ENCODE measurements at regions not wholly inside any gene's neighbourhood (a gene's known extent, or its start where the extent isn't known, plus 50 kb on each side); places are given as distances from the start of the nearest gene placed in this dataset.
"Not testable (repeated sequence)": the region's sequence is repeated elsewhere in the genome, so short reads cannot be mapped to it uniquely, and the experiment has no call there.

GRCh38 chr20:1840817-1841553, 54.2 kb upstream of the SIRPA start:
- POLR2A ChIA-PET, result no interaction called here
- Histone ChIP-seq H3K9ac (replicated peaks; ENCODE audit: extremely low read depth, insufficient read depth, low read length) (no peak overlapping the region), H3K27ac (ENCODE audit: insufficient read depth, low read depth, low read length) (no peak overlapping the region), H3K27me3 (ENCODE audit: control insufficient read depth in 2 of 2, insufficient read depth in 2 of 2, low read length in 2 of 2) (peaks cover 6 to 11% of the 10 kb centered on the region in 2 experiments), H2AFZ (ENCODE audit: low read depth, low read length) (no peak overlapping the region), H3K9me1 (replicated peaks; ENCODE audit: control insufficient read depth, extremely low read depth, insufficient read depth, low read length) (no peaks in the 10 kb centered on the region), H4K20me1 (replicated peaks; ENCODE audit: control insufficient read depth, extremely low read depth, insufficient read depth, low read length) (no peaks in the 10 kb centered on the region), H3K9me3 (replicated peaks; ENCODE audit: control insufficient read depth, insufficient read depth, low read length) (no peaks in the 10 kb centered on the region), H3K36me3 (ENCODE audit: control insufficient read depth in 2 of 2, extremely low read depth in 1 of 2, insufficient read depth in 2 of 2, low read length in 2 of 2) (no peaks in the 10 kb centered on the region), H3K4me2 (ENCODE audit: insufficient read depth, low read length) (no peak overlapping the region), H3K79me2 (ENCODE audit: control insufficient read depth, insufficient read depth, low read length) (no peaks in the 10 kb centered on the region), H3K4me3 (replicated peaks in 1 of 3; ENCODE audit: insufficient read depth in 1 of 3, low read depth in 1 of 3, low read length in 3 of 3) (no peak overlapping the region), H3K4me1 (ENCODE audit: control insufficient read depth, extremely low read depth, insufficient read depth, low read length) (no peaks in the 10 kb centered on the region)
- no peak for TF ChIP-seq GATA2 (IDR thresholded peaks at IDR 0.05; ENCODE audit: insufficient read depth, insufficient read length, low read depth, low read length)
- no peak for TF ChIP-seq MAX (IDR thresholded peaks at IDR 0.05; ENCODE audit: insufficient read depth, insufficient read length)
- TF ChIP-seq POLR2AphosphoS5 (IDR thresholded peaks at IDR 0.05; ENCODE audit: insufficient read depth, low read depth, low read length), result no peak
- FAIRE-seq (no peak), DNase-seq (ENCODE audit: low read depth, low spot score) (no peak)
- dilution Hi-C loops (cut with MboI; ENCODE audit: extremely low pct_ligation_motif_present, low sequenced_read_pairs), result no loop called here
- CTCF ChIA-PET, result interaction anchor here (1.6 to 1.7 kb wide), 3 partner anchors 11 to 39 kb away, joined by 4 to 6 read pairs (median 5); no protein-coding TSS in a partner anchor
- no TSS peak for BruUV-seq (replicated peaks)
- intact Hi-C loops (cut with micrococcal nuclease), result no loop called here

GRCh38 chr20:1839376-1840317, 55.6 kb upstream of the SIRPA start:
- dilution Hi-C loops (cut with MboI; ENCODE audit: extremely low pct_ligation_motif_present, low sequenced_read_pairs); POLR2A ChIA-PET; H3K27ac ChIP-seq (ENCODE audit: insufficient read depth, low read depth, low read length); H3K9me1 ChIP-seq (replicated peaks; ENCODE audit: control insufficient read depth, extremely low read depth, insufficient read depth, low read length); intact Hi-C loops (cut with micrococcal nuclease); H3K4me1 ChIP-seq (ENCODE audit: control insufficient read depth, extremely low read depth, insufficient read depth, low read length); DNase-seq (ENCODE audit: low read depth, low spot score); FAIRE-seq; BruUV-seq (replicated peaks); H3K9ac ChIP-seq (replicated peaks; ENCODE audit: extremely low read depth, insufficient read depth, low read length); H2AFZ ChIP-seq (ENCODE audit: low read depth, low read length); H3K9me3 ChIP-seq (replicated peaks; ENCODE audit: control insufficient read depth, insufficient read depth, low read length); H3K79me2 ChIP-seq (ENCODE audit: control insufficient read depth, insufficient read depth, low read length); H3K36me3 ChIP-seq (ENCODE audit: control insufficient read depth in 2 of 2, extremely low read depth in 1 of 2, insufficient read depth in 2 of 2, low read length in 2 of 2); H3K4me3 ChIP-seq (replicated peaks in 1 of 3; ENCODE audit: insufficient read depth in 1 of 3, low read depth in 1 of 3, low read length in 3 of 3); H4K20me1 ChIP-seq (replicated peaks; ENCODE audit: control insufficient read depth, extremely low read depth, insufficient read depth, low read length); H3K4me2 ChIP-seq (ENCODE audit: insufficient read depth, low read length): not testable (repeated sequence)
- CTCF ChIA-PET, result interaction anchor here (1.6 kb wide), 2 partner anchors 12 to 38 kb away, joined by 4 to 5 read pairs; no protein-coding TSS in a partner anchor
- H3K27me3 ChIP-seq (ENCODE audit: control insufficient read depth in 2 of 2, insufficient read depth in 2 of 2, low read length in 2 of 2), result peaks cover 2 to 19% of the 10 kb centered on the region in 2 experiments

Data from endothelial cell of umbilical vein (primary cell).